ENCODE measurements at regions not wholly inside any gene's neighbourhood (a gene's known extent, or its start where the extent isn't known, plus 50 kb on each side); places are given as distances from the start of the nearest gene placed in this dataset.

DNA sequence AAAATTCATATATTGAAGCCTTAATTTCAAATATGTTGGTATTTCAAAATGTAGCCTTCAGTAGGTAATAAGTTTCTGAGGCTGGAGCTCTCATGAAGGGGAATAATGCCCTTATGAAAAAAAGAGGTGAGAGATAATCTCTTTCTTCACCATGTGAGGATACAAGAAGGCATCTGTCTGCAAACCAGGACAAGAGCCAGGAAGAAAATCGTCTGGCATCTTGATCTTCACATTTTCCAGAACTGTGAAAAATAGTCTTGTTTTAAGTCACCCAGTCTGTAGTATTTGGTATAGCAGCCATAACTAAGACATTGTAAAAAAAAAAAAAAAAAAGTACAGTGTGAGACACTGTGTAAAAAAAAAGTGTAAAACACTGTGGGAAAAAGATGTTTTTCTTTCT is 768.9 kb downstream of the TAF11L14 start:
- Histone ChIP-seq H4K20me1 (ENCODE audit: control insufficient read depth, extremely low read depth, insufficient read depth, low read length) (no peaks in the 10 kb centered on the region), H2AFZ (ENCODE audit: low read length) (no peak overlapping the region), H3K4me3 (replicated peaks in 1 of 4; ENCODE audit: control extremely low read depth in 1 of 4, insufficient read depth in 1 of 4, low read depth in 3 of 4, low read length in 4 of 4) (no peak overlapping the region), H3K9ac (ENCODE audit: insufficient read depth, low read length) (no peak overlapping the region), H3K36me3 (ENCODE audit: control insufficient read depth, insufficient read depth, low read length) (no peaks in the 10 kb centered on the region), H3K27me3 (ENCODE audit: control insufficient read depth, insufficient read depth, low read length) (no peaks in the 10 kb centered on the region), H3K27ac (ENCODE audit: insufficient read depth, low read length) (no peak overlapping the region), H3K9me3 (ENCODE audit: control insufficient read depth, insufficient read depth, low read depth, low read length) (no peaks in the 10 kb centered on the region), H3K4me1 (ENCODE audit: control insufficient read depth, extremely low read depth, insufficient read depth, low read length) (no peaks in the 10 kb centered on the region), H3K4me2 (ENCODE audit: extremely low read depth, insufficient read depth, low read length) (no peak overlapping the region), H3K79me2 (ENCODE audit: control insufficient read depth, insufficient read depth, low read length) (no peaks in the 10 kb centered on the region)
- DNase-seq (ENCODE audit: low read depth in 2 of 2), result no peak
- TF ChIP-seq, protein P1, sequence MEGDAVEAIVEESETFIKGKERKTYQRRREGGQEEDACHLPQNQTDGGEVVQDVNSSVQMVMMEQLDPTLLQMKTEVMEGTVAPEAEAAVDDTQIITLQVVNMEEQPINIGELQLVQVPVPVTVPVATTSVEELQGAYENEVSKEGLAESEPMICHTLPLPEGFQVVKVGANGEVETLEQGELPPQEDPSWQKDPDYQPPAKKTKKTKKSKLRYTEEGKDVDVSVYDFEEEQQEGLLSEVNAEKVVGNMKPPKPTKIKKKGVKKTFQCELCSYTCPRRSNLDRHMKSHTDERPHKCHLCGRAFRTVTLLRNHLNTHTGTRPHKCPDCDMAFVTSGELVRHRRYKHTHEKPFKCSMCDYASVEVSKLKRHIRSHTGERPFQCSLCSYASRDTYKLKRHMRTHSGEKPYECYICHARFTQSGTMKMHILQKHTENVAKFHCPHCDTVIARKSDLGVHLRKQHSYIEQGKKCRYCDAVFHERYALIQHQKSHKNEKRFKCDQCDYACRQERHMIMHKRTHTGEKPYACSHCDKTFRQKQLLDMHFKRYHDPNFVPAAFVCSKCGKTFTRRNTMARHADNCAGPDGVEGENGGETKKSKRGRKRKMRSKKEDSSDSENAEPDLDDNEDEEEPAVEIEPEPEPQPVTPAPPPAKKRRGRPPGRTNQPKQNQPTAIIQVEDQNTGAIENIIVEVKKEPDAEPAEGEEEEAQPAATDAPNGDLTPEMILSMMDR (conservative IDR thresholded peaks at IDR 0.05 in 1 of 2, IDR thresholded peaks at IDR 0.05 in 1 of 2; ENCODE audit: low read depth in 1 of 2, low read length in 2 of 2), result no peak
- TF ChIP-seq EZH2 (IDR thresholded peaks at IDR 0.05; ENCODE audit: low read length, missing control alignments), result no peak

DNA sequence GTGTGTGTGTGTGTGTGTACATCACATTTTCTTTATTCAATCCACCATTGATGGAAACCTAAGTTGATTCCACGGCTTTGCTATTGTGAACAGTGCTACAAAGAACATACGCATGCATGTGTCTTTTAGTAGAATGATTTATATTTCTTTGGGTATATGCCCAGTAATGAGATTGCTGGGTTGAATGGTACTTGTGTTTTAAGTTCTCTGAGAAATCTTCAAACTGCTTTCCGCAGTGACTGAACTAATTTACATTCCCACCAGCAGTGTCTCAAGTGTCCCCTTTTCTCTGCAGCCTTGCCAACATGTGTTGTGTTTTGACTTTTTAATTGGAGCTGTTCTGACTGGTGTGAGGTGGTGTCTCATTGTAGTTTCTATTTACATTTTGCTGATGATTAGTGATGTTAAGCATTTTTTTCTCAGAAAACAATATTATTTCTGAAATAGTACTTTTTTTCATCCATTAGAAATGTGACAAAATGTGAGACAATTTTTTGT is 769.7 kb downstream of the TAF11L14 start:
- DNase-seq (ENCODE audit: low read depth in 2 of 2), result no peak
- H3K9me3 ChIP-seq (ENCODE audit: control insufficient read depth, insufficient read depth, low read depth, low read length), result no peaks in the 10 kb centered on the region
- TF ChIP-seq, protein P1 (conservative IDR thresholded peaks at IDR 0.05 in 1 of 2, IDR thresholded peaks at IDR 0.05 in 1 of 2; ENCODE audit: low read depth in 1 of 2, low read length in 2 of 2), result no peak
- no peak overlapping the region for H3K9ac ChIP-seq (ENCODE audit: insufficient read depth, low read length)
- no peaks in the 10 kb centered on the region for H3K36me3 ChIP-seq (ENCODE audit: control insufficient read depth, insufficient read depth, low read length)
- H3K27me3 ChIP-seq (ENCODE audit: control insufficient read depth, insufficient read depth, low read length), result no peaks in the 10 kb centered on the region
- H3K79me2 ChIP-seq (ENCODE audit: control insufficient read depth, insufficient read depth, low read length), result no peaks in the 10 kb centered on the region
- H3K4me3 ChIP-seq (replicated peaks in 1 of 4; ENCODE audit: control extremely low read depth in 1 of 4, insufficient read depth in 1 of 4, low read depth in 3 of 4, low read length in 4 of 4), result no peak overlapping the region
- no peak overlapping the region for H3K27ac ChIP-seq (ENCODE audit: insufficient read depth, low read length)
- H4K20me1 ChIP-seq (ENCODE audit: control insufficient read depth, extremely low read depth, insufficient read depth, low read length), result no peaks in the 10 kb centered on the region
- no peaks in the 10 kb centered on the region for H3K4me1 ChIP-seq (ENCODE audit: control insufficient read depth, extremely low read depth, insufficient read depth, low read length)
- no peak overlapping the region for H3K4me2 ChIP-seq (ENCODE audit: extremely low read depth, insufficient read depth, low read length)
- H2AFZ ChIP-seq (ENCODE audit: low read length), result no peak overlapping the region

DNA sequence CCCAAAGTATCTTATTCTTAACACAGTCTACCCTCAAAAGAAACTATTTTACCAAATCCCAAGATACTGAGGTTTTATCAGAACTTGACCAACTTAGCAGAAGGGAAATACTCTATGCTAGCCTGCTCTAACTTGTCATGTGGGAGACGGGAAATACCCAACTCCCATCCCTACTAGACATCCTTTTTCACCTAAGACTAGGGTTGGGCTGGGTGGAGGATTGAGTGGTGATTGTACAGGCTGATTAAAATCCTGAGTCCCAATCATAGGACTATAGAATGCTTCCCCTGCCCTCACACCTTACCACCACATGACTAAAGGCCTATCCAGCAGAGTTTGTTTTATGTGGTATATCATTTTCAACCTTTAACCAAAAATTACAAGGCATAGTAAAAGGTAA is 786.5 kb downstream of the TAF11L14 start:
- Histone ChIP-seq H3K4me2 (ENCODE audit: extremely low read depth, insufficient read depth, low read length) (no peak overlapping the region), H3K9ac (ENCODE audit: insufficient read depth, low read length) (no peak overlapping the region), H4K20me1 (ENCODE audit: control insufficient read depth, extremely low read depth, insufficient read depth, low read length) (no peaks in the 10 kb centered on the region), H3K9me3 (ENCODE audit: control insufficient read depth, insufficient read depth, low read depth, low read length) (no peaks in the 10 kb centered on the region), H2AFZ (ENCODE audit: low read length) (no peak overlapping the region), H3K36me3 (ENCODE audit: control insufficient read depth, insufficient read depth, low read length) (no peaks in the 10 kb centered on the region), H3K27ac (ENCODE audit: insufficient read depth, low read length) (no peak overlapping the region), H3K4me1 (ENCODE audit: control insufficient read depth, extremely low read depth, insufficient read depth, low read length) (no peaks in the 10 kb centered on the region), H3K4me3 (replicated peaks in 1 of 4; ENCODE audit: control extremely low read depth in 1 of 4, insufficient read depth in 1 of 4, low read depth in 3 of 4, low read length in 4 of 4) (no peak overlapping the region), H3K79me2 (ENCODE audit: control insufficient read depth, insufficient read depth, low read length) (no peaks in the 10 kb centered on the region), H3K27me3 (ENCODE audit: control insufficient read depth, insufficient read depth, low read length) (no peaks in the 10 kb centered on the region)
- TF ChIP-seq, protein P1 (conservative IDR thresholded peaks at IDR 0.05 in 1 of 2, IDR thresholded peaks at IDR 0.05 in 1 of 2; ENCODE audit: low read depth in 1 of 2, low read length in 2 of 2), result no peak
- no peak for TF ChIP-seq EZH2 (IDR thresholded peaks at IDR 0.05; ENCODE audit: low read length, missing control alignments)
- DNase-seq (ENCODE audit: low read depth in 2 of 2), result no peak
